Activated T-cell treated with anti-CD3 and anti-CD28 coated beads, Interleukin-2, amount 50 U/mL, for 72 hours (primary cell): ENCODE measurements at regions not wholly inside any gene's neighbourhood (a gene's known extent, or its start where the extent isn't known, plus 50 kb on each side); places are given as distances from the start of the nearest gene placed in this dataset.

Source experiments
- ATAC-seq, 2 donors: fragments of 150-1000 bp; cut with Tn5 transposase; replicated peaks in 1 of 2; 2 replicates each; pipeline ENCODE4 v1.10.0; 2021; ENCODE audit warnings: moderate library complexity in 2 of 2, mild to moderate bottlenecking in 1 of 2
- DNase-seq, 2 donors: peaks; one replicate each; pipeline ENCODE4 v3.0.0; 2021 to 2022; ENCODE audit warnings: mixed read lengths in 1 of 2
- H3K27ac Mint-ChIP-seq: one replicate; pipeline ENCODE4 v1.8.0; 2022; ENCODE audit warnings: mild to moderate bottlenecking, moderate library complexity, mixed read lengths
- H3K27me3 Mint-ChIP-seq: one replicate; pipeline ENCODE4 v1.8.0; 2022; ENCODE audit warnings: low read depth, mixed read lengths
- H3K36me3 Mint-ChIP-seq, 2 donors: one replicate each; pipeline ENCODE4 v1.8.0; 2022; ENCODE audit warnings: mixed read lengths in 2 of 2, mild to moderate bottlenecking in 1 of 2; ENCODE audit not compliant: insufficient read depth in 2 of 2
- H3K4me1 Mint-ChIP-seq: one replicate; pipeline ENCODE4 v1.8.0; 2022; ENCODE audit warnings: low read depth, mixed read lengths
- H3K4me3 Mint-ChIP-seq, 2 donors: one replicate each; pipeline ENCODE4 v1.8.0; 2022; ENCODE audit warnings: mild to moderate bottlenecking in 2 of 2, mixed read lengths in 2 of 2, moderate library complexity in 2 of 2
- H3K9me3 Mint-ChIP-seq, 2 donors: one replicate each; pipeline ENCODE4 v1.8.0; 2022; ENCODE audit warnings: mixed read lengths in 2 of 2

DNA sequence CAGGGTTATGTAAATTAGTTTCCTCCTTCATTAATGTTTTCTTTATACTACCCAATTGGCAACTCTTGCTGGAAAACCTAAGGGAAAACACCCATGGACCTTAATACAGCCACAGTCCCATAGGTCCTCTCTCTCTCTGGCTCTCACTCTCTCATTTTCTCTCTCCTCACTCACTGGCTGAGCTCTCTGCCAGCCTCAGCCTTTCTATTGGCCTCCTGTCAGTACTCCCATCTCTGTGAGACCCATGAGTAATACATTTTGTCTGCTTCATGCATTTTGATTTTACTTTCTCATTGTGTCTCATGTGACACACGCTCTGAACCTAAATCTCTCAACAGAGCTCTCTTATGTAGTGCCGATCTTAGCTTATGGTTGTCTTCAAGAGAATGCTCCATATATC is 907.5 kb downstream of the C6orf118 start:
- H3K27me3 Mint-ChIP-seq: no peaks in the 10 kb centered on the region

DNA sequence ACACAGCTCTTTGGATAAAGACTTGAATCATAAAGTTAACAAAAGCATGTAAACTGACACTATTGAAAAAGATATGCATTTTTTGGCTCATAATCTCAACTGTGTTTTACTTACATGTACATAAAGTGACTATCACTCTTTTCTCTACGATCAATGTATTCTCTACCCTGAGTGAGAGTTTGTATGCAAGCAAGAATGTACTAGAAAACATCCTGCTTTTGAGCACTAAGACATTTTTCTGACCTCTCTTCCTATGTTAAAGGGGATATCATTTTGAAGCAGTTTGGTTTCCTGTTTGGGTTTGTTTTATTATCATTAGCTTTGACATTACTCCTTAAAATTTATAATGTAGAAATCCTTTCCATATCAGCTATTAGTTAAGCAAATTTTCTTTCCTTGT is 910.8 kb downstream of the C6orf118 start:
- H3K4me3 Mint-ChIP-seq: no peak overlapping the region
- no peaks in the 10 kb centered on the region for H3K4me1 Mint-ChIP-seq
- peaks cover 0 to 5% of the 10 kb centered on the region in 2 donors for H3K36me3 Mint-ChIP-seq
- H3K27me3 Mint-ChIP-seq: no peaks in the 10 kb centered on the region
- no peak overlapping the region for H3K27ac Mint-ChIP-seq
- ATAC-seq (no peak), DNase-seq (no peak)
- peaks cover 5 to 9% of the 10 kb centered on the region in 2 donors for H3K9me3 Mint-ChIP-seq

More for the DNA sequence above, 907.5 kb downstream of the C6orf118 start:
- ATAC-seq: no peak
- no peak for DNase-seq
- Mint-ChIP-seq H3K4me3 (no peak overlapping the region), H3K4me1 (no peaks in the 10 kb centered on the region), H3K9me3 (peaks cover 0 to 6% of the 10 kb centered on the region in 2 donors), H3K27ac (no peak overlapping the region), H3K36me3 (no peaks in the 10 kb centered on the region)

- no peak for ATAC-seq
Observed at GRCh38 chr6:164396071-164397047, 913.0 kb downstream of the C6orf118 start.

GRCh38 chr6:164379795-164380194 is 929.6 kb downstream of the C6orf118 start:
- Mint-ChIP-seq H3K27ac (no peak overlapping the region), H3K36me3 (peaks cover 0 to 1% of the 10 kb centered on the region in 2 donors), H3K4me1 (no peaks in the 10 kb centered on the region), H3K9me3 (peaks cover 1 to 10% of the 10 kb centered on the region in 2 donors), H3K4me3 (no peak overlapping the region), H3K27me3 (no peaks in the 10 kb centered on the region)
- no peak for DNase-seq
- ATAC-seq: no peak

More at GRCh38 chr6:164396071-164397047, 913.0 kb downstream of the C6orf118 start:
- peaks cover 5 to 7% of the 10 kb centered on the region in 2 donors for H3K9me3 Mint-ChIP-seq
- H3K4me3 Mint-ChIP-seq: peak overlapping the region in 1 of 2 donors; percentile 79
- H3K4me1 Mint-ChIP-seq: no peaks in the 10 kb centered on the region
- H3K27me3 Mint-ChIP-seq: no peaks in the 10 kb centered on the region
- no peak overlapping the region for H3K27ac Mint-ChIP-seq
- peaks cover 0 to 5% of the 10 kb centered on the region in 2 donors for H3K36me3 Mint-ChIP-seq
- DNase-seq: no peak

- DNase-seq: no peak
- H3K4me3 Mint-ChIP-seq: no peak overlapping the region
- H3K27me3 Mint-ChIP-seq: no peaks in the 10 kb centered on the region
- no peak overlapping the region for H3K27ac Mint-ChIP-seq
- no peak for ATAC-seq
- no peaks in the 10 kb centered on the region for H3K36me3 Mint-ChIP-seq
- H3K9me3 Mint-ChIP-seq: peaks cover 1 to 6% of the 10 kb centered on the region in 2 donors
- H3K4me1 Mint-ChIP-seq: no peaks in the 10 kb centered on the region
Observed at GRCh38 chr6:164378330-164378729, 931.1 kb downstream of the C6orf118 start.

- Mint-ChIP-seq H3K9me3 (peaks cover 1 to 6% of the 10 kb centered on the region in 2 donors), H3K27ac (no peak overlapping the region), H3K36me3 (no peaks in the 10 kb centered on the region), H3K4me3 (no peak overlapping the region), H3K27me3 (no peaks in the 10 kb centered on the region), H3K4me1 (no peaks in the 10 kb centered on the region)
- DNase-seq (no peak), ATAC-seq (no peak)
Observed at GRCh38 chr6:164377348-164377918, 932.0 kb downstream of the C6orf118 start.

GRCh38 chr6:164370773-164371172 is 938.6 kb downstream of the C6orf118 start:
- H3K27me3 Mint-ChIP-seq: no peaks in the 10 kb centered on the region
- peaks cover 5% of the 10 kb centered on the region in 2 donors for H3K9me3 Mint-ChIP-seq
- H3K4me3 Mint-ChIP-seq: no peak overlapping the region
- no peak for DNase-seq
- no peak for ATAC-seq
- H3K36me3 Mint-ChIP-seq: no peaks in the 10 kb centered on the region
- no peaks in the 10 kb centered on the region for H3K4me1 Mint-ChIP-seq
- H3K27ac Mint-ChIP-seq: no peak overlapping the region

DNA sequence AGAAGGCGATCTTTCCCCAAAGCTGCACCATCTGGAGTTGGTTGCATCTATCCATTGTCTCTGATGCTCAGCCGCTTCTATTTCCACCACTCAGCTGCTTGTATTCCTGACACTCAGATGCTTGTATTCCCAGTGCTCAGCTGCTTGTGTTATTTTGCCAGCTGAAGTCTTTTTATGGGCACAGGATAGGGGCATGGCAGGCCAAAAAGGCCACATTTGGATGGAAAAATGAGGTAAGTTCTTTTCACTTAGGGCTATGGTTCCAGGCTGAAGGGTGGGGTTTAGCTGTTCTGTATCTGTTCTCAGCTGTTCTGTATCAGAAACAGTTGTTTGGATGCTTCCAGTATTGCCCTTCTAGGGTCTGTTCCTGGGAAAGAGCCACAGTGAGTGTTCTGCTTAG is 944.9 kb downstream of the QKI start:
- H3K4me3 Mint-ChIP-seq: no peak overlapping the region
- H3K4me1 Mint-ChIP-seq: no peaks in the 10 kb centered on the region
- H3K27ac Mint-ChIP-seq: no peak overlapping the region
- ATAC-seq (no peak), DNase-seq (no peak)
- peaks cover 0 to 7% of the 10 kb centered on the region in 2 donors for H3K36me3 Mint-ChIP-seq
- no peaks in the 10 kb centered on the region for H3K27me3 Mint-ChIP-seq
- H3K9me3 Mint-ChIP-seq: peaks cover 10 to 14% of the 10 kb centered on the region in 2 donors

GRCh38 chr6:164359036-164359435 is 944.5 kb downstream of the QKI start:
- no peak overlapping the region for H3K4me3 Mint-ChIP-seq
- H3K27me3 Mint-ChIP-seq: no peaks in the 10 kb centered on the region
- DNase-seq (no peak), ATAC-seq (no peak)
- H3K9me3 Mint-ChIP-seq: peaks cover 10 to 12% of the 10 kb centered on the region in 2 donors
- H3K4me1 Mint-ChIP-seq: no peaks in the 10 kb centered on the region
- H3K36me3 Mint-ChIP-seq: peaks cover 0 to 7% of the 10 kb centered on the region in 2 donors
- H3K27ac Mint-ChIP-seq: no peak overlapping the region

- ATAC-seq (no peak), DNase-seq (no peak)
- Mint-ChIP-seq H3K27ac (no peak overlapping the region), H3K36me3 (peaks cover 0 to 7% of the 10 kb centered on the region in 2 donors), H3K9me3 (peaks cover 8 to 12% of the 10 kb centered on the region in 2 donors), H3K4me3 (no peak overlapping the region), H3K27me3 (no peaks in the 10 kb centered on the region), H3K4me1 (no peaks in the 10 kb centered on the region)
Observed at GRCh38 chr6:164356814-164357213, 942.3 kb downstream of the QKI start.

DNA sequence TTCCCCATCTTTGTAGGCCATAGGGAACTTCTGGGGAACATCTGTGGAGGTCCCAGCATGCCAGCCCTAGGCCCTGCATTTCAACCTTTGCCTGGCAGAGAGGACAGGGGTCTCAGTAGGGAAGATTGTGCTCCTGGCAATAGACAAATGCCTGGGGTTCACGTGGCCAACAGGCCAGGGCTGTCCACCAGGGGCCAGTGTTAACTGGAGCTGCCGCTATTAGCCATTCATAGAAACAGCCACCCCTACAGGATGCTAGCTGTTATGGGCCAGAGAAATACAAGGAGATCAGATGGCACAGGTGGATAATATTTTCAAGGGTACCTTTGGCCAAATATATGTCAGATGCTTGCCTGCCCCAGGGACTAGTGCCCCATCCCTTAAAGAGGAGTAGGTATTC is 932.9 kb downstream of the QKI start:
- Mint-ChIP-seq H3K4me3 (no peak overlapping the region), H3K27ac (no peak overlapping the region), H3K36me3 (peaks cover 0 to 2% of the 10 kb centered on the region in 2 donors), H3K4me1 (no peaks in the 10 kb centered on the region), H3K27me3 (no peaks in the 10 kb centered on the region), H3K9me3 (peaks cover 6 to 16% of the 10 kb centered on the region in 2 donors)
- ATAC-seq (no peak), DNase-seq (no peak)

DNA sequence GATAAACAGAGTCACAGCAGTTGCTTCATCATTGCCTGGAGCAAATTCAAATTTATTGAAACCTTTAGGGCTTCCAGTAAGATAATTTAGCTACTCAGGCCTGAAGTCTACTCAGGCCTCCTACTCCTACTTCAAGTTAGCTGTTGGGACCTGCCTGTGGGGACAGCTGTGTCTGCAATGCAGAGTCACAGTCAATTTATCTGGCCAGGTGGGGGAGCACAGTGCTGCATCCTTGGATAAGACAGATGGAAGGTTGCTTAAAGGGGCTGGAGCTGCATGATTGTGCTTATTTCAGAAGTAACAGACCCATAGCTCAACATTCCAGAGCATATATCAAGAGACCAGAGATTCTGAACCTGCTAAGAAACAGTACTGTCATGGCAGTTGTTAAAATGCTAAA is 932.1 kb downstream of the QKI start:
- H3K4me3 Mint-ChIP-seq: no peak overlapping the region
- no peaks in the 10 kb centered on the region for H3K4me1 Mint-ChIP-seq
- peaks cover 0 to 2% of the 10 kb centered on the region in 2 donors for H3K36me3 Mint-ChIP-seq
- H3K27ac Mint-ChIP-seq: no peak overlapping the region
- DNase-seq (no peak), ATAC-seq (no peak)
- H3K27me3 Mint-ChIP-seq: no peaks in the 10 kb centered on the region
- H3K9me3 Mint-ChIP-seq: peaks cover 6 to 16% of the 10 kb centered on the region in 2 donors

DNA sequence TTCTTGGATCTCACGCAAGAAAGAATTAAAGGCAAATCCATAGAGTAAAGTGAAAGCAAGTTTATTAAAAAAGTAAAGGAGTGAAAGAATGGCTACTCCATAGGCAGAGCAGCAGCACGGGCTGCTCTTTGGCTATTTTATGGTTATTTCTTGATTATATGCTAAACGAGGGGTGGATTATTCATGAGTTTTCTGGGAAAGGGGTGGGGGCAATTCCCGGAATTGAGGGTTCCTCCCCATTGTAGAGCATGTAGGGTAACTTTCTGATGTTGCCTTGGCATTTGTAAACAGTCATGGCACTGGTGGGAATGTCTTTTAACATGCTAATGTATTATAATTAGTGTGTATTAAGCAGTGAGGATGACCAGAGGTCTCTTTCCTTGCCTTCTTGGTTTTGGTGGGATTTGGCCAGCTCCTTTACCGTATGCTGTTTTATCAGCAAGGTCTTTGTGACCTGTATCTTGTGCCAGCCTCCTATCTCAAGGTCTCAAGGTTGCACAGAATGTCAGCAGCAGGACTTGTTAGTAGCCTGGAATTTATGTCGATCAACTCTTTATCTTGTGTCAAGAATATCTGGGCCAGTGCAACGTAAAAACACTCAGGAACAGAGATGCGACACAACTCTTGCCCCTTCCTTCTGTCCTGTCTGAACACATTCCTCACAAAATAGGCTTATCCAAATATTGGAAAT is 931.4 kb downstream of the QKI start:
- H3K9me3 Mint-ChIP-seq: peaks cover 6 to 16% of the 10 kb centered on the region in 2 donors
- H3K4me1 Mint-ChIP-seq: no peaks in the 10 kb centered on the region
- H3K27ac Mint-ChIP-seq: no peak overlapping the region
- DNase-seq (no peak), ATAC-seq (no peak)
- H3K4me3 Mint-ChIP-seq: no peak overlapping the region
- H3K36me3 Mint-ChIP-seq: peaks cover 0 to 2% of the 10 kb centered on the region in 2 donors
- no peaks in the 10 kb centered on the region for H3K27me3 Mint-ChIP-seq
